ENCODE measurements at regions not wholly inside any gene's neighbourhood (a gene's known extent, or its start where the extent isn't known, plus 50 kb on each side); places are given as distances from the start of the nearest gene placed in this dataset.

- H3K4me3 ChIP-seq (ENCODE audit: low read depth, low read length) = no peak overlapping the region
- DNase-seq (ENCODE audit: low read depth) = no peak
- no peaks in the 10 kb centered on the region for H3K36me3 ChIP-seq (ENCODE audit: control insufficient read depth, insufficient read depth, low read length)
- no peak for TF ChIP-seq CTCF (IDR thresholded peaks at IDR 0.05; ENCODE audit: insufficient read depth, low read length, poor library complexity, severe bottlenecking)
- no peaks in the 10 kb centered on the region for H3K27me3 ChIP-seq (ENCODE audit: control insufficient read depth, insufficient read depth, low read length)
Observed at GRCh38 chr12:58393152-58393551, 451.8 kb downstream of the ATP23 start.

GRCh38 chr12:58395056-58395455, 453.7 kb downstream of the ATP23 start:
- DNase-seq (ENCODE audit: low read depth) = no peak
- Histone ChIP-seq H3K4me3 (ENCODE audit: low read depth, low read length) (no peak overlapping the region), H3K27me3 (ENCODE audit: control insufficient read depth, insufficient read depth, low read length) (no peaks in the 10 kb centered on the region), H3K36me3 (ENCODE audit: control insufficient read depth, insufficient read depth, low read length) (no peaks in the 10 kb centered on the region)
- no peak for TF ChIP-seq CTCF (IDR thresholded peaks at IDR 0.05; ENCODE audit: insufficient read depth, low read length, poor library complexity, severe bottlenecking)

GRCh38 chr12:58395470-58395869, 454.1 kb downstream of the ATP23 start:
- Histone ChIP-seq H3K4me3 (ENCODE audit: low read depth, low read length) (no peak overlapping the region), H3K36me3 (ENCODE audit: control insufficient read depth, insufficient read depth, low read length) (no peaks in the 10 kb centered on the region), H3K27me3 (ENCODE audit: control insufficient read depth, insufficient read depth, low read length) (no peaks in the 10 kb centered on the region)
- DNase-seq (ENCODE audit: low read depth) = peak; percentile 82
- no peak for TF ChIP-seq CTCF (IDR thresholded peaks at IDR 0.05; ENCODE audit: insufficient read depth, low read length, poor library complexity, severe bottlenecking)

- H3K4me3 ChIP-seq (ENCODE audit: low read depth, low read length) = no peak overlapping the region
- H3K27me3 ChIP-seq (ENCODE audit: control insufficient read depth, insufficient read depth, low read length) = no peaks in the 10 kb centered on the region
- H3K36me3 ChIP-seq (ENCODE audit: control insufficient read depth, insufficient read depth, low read length) = no peaks in the 10 kb centered on the region
- no peak for TF ChIP-seq CTCF (IDR thresholded peaks at IDR 0.05; ENCODE audit: insufficient read depth, low read length, poor library complexity, severe bottlenecking)
- no peak for DNase-seq (ENCODE audit: low read depth)
Observed at GRCh38 chr12:58396239-58396638, 454.9 kb downstream of the ATP23 start.

- no peak for TF ChIP-seq CTCF (IDR thresholded peaks at IDR 0.05; ENCODE audit: insufficient read depth, low read length, poor library complexity, severe bottlenecking)
- no peaks in the 10 kb centered on the region for H3K36me3 ChIP-seq (ENCODE audit: control insufficient read depth, insufficient read depth, low read length)
- no peaks in the 10 kb centered on the region for H3K27me3 ChIP-seq (ENCODE audit: control insufficient read depth, insufficient read depth, low read length)
- H3K4me3 ChIP-seq (ENCODE audit: low read depth, low read length) = no peak overlapping the region
- DNase-seq (ENCODE audit: low read depth) = no peak
Observed at GRCh38 chr12:58405363-58405762, 464.0 kb downstream of the ATP23 start.

GRCh38 chr12:58408516-58408915, 467.1 kb downstream of the ATP23 start:
- no peak for TF ChIP-seq CTCF (IDR thresholded peaks at IDR 0.05; ENCODE audit: insufficient read depth, low read length, poor library complexity, severe bottlenecking)
- no peaks in the 10 kb centered on the region for H3K36me3 ChIP-seq (ENCODE audit: control insufficient read depth, insufficient read depth, low read length)
- no peak for DNase-seq (ENCODE audit: low read depth)
- no peak overlapping the region for H3K4me3 ChIP-seq (ENCODE audit: low read depth, low read length)
- no peaks in the 10 kb centered on the region for H3K27me3 ChIP-seq (ENCODE audit: control insufficient read depth, insufficient read depth, low read length)

Measured in kidney epithelial cell (primary cell).